Neural progenitor cell (in vitro differentiated cells): ENCODE measurements at regions not wholly inside any gene's neighbourhood (a gene's known extent, or its start where the extent isn't known, plus 50 kb on each side); places are given as distances from the start of the nearest gene placed in this dataset.

Experiments used
- EZH2 ChIP-seq: fragments of 200-600 bp; sonication (generic); IDR thresholded peaks from 2 replicates; pipeline ENCODE4 v1.6.1; 2017; ENCODE audit warnings: antibody characterized with exemption, mild to moderate bottlenecking, moderate library complexity
- EZH2phosphoT487 ChIP-seq: fragments of 200-600 bp; sonication (generic); IDR thresholded peaks from 2 replicates; pipeline ENCODE4 v1.6.1; 2017; ENCODE audit warnings: antibody characterized with exemption
- TF ChIP-seq, protein P1 (sequence below): fragments of 200-600 bp; sonication (generic); IDR thresholded peaks from 2 replicates; pipeline ENCODE4 v1.5.1; 2017; ENCODE audit warnings: antibody characterized with exemption, mild to moderate bottlenecking

DNA sequence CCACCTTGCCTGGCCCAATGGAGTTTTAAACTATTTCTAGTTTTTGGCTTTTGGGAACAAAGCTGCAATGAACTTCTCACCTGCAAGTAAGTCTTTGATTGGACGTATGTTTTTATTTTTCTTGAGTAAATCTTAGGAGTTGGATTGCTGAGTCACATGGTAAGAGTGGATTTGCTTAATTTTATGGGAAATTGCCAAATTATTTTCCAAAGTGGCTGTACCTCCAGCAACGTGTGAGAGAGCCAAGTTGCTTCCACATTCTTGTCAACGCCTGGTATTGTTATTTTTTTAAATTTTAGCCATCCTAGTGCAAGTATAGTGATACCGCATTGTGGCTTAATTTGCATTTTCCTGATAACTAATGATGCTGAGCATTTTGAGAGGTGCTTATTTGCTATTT is 136.6 kb downstream of the LMNTD1 start:
- TF ChIP-seq, protein P1, sequence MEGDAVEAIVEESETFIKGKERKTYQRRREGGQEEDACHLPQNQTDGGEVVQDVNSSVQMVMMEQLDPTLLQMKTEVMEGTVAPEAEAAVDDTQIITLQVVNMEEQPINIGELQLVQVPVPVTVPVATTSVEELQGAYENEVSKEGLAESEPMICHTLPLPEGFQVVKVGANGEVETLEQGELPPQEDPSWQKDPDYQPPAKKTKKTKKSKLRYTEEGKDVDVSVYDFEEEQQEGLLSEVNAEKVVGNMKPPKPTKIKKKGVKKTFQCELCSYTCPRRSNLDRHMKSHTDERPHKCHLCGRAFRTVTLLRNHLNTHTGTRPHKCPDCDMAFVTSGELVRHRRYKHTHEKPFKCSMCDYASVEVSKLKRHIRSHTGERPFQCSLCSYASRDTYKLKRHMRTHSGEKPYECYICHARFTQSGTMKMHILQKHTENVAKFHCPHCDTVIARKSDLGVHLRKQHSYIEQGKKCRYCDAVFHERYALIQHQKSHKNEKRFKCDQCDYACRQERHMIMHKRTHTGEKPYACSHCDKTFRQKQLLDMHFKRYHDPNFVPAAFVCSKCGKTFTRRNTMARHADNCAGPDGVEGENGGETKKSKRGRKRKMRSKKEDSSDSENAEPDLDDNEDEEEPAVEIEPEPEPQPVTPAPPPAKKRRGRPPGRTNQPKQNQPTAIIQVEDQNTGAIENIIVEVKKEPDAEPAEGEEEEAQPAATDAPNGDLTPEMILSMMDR: no peak
- TF ChIP-seq EZH2: no peak
- no peak for TF ChIP-seq EZH2phosphoT487
